DMS153 treated with DMSO at 0.1 percent for 48 hours (cell line): ENCODE measurements at regions not wholly inside any gene's neighbourhood (a gene's known extent, or its start where the extent isn't known, plus 50 kb on each side); places are given as distances from the start of the nearest gene placed in this dataset.

Experiments used
- DNase-seq: peaks from one replicate; lab custom pipeline; 2025; ENCODE audit not compliant: unreplicated experiment; lab: John Stamatoyannopoulos, UW

DNA sequence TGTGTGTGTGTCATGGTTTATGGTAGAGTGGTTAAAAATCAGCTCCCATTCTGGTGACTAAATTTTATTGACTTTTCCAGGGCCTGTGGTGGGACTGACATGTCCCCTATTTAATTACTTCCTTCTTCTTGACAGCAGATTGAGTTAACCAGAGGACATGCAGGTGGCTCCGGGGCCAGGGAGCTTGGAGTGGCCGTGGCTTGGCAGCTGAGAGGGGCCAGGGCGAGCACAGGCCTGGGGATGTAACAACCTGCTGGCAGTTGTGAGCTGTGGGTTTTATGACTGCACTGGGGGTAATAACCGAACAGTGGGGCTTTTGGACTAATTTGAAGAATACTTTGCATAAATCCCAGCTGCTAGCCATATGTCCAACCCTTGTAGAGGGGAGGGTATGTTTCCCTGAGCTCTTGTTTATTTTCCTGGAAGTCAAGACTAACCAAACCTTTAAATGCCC lies 186.0 kb downstream of the MID1IP1 start:
- peak; percentile 1 for DNase-seq

DNA sequence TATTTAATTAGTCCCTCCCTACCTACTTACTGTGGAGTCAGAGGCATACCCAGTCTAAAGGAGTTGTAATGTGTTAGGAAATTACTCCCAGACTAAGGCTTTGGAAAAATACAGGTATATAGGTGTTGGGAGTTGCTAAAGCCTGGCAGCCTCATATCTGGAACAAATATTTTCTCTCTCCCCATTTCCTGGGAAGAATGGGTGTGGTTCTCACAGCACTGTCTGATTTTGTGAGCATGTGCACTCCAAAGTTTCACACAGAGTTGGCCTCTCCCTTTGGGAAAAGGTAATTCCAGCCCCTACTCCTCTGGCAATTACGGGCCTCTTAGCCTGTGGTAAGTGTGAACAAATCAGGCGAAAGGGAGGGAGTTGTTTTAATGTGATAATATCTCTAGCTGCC lies 187.0 kb downstream of the MID1IP1 start:
- DNase-seq = no peak

DNA sequence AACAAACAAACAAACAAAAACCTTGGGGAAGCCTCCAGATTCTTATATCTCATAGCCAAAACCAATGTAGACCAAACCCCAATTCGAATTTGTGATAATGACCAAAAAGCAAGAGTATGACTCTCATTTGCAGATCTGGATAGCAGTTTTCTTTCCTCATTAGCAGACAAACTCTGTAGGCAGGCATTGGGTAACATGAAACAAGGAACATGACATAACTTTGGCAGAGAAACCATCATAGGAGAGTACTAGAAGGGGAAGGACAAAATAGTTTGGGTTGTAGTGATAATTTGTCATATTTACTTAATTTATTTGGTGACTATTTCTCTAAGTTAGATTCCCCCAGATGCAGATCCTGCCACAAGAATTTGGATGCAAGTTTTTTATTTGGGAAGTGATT lies 187.8 kb downstream of the MID1IP1 start:
- DNase-seq = no peak

DNA sequence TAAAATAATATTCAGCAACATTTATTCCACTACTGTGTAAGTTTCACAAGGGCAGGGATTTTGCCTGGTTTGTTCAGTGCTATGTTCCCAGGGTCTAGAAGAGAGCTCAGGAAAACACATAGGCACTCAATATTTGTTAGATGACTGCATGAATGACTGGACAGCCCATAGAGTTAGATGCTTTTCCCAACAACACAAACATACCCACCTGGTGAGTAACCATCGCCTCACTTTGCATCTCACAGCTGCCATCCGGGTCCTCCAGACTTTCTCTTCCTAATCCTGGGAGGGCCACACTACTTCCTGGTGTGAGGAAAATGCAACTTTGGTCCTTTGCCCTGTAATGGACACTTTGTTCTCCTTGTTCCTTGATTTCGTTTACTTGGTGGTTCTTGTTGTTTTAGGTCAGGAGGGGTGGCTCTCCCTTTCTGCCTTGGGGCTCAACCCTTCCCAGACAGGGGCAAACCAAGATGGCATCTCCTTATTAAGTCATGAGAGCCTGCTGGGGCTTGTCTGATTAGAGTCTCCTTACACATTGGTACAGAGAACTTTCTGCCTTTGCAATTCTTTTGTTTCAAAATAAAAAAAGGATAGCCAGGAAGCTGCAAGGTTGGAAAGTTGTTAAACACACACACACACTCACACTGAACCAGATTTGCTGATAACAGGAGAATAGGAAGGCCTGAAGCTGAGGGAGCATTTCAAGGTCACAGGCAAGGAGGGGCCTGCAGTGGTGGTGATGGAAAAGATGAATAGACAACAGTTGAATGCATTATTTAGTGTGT lies 190.6 kb downstream of the MID1IP1 start:
- no peak for DNase-seq

DNA sequence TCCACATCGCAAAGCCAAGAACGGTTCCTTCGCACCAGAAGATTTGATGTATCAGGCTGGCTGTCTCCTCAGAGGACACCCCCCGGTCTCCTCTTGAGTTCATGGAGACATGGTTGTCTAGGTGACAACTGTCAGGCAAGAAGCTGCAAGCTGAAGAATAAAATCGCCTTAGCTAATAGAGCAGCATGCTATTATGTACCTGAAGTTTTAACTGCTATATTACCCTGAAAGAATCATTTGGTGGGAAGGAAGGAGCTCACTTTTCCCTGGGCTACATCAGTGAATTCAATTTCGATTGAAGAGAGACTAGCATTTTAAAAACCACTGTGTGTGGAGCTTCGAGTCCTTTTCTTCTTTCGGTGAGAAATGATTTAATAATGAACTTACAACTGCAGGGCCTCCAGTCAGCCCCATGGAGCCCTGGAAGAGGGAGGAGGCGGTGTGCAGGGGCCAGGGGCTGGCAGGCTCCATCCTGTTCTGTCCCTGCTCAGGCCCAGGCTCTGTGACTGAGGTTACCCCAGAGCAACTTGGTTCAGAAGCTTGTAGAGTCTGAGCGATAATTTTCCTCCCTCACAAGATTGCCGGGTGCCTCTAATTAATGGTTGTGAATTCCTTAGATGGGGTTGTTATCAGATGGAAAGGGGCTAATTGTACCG lies 191.3 kb downstream of the MID1IP1 start:
- DNase-seq = no peak

DNA sequence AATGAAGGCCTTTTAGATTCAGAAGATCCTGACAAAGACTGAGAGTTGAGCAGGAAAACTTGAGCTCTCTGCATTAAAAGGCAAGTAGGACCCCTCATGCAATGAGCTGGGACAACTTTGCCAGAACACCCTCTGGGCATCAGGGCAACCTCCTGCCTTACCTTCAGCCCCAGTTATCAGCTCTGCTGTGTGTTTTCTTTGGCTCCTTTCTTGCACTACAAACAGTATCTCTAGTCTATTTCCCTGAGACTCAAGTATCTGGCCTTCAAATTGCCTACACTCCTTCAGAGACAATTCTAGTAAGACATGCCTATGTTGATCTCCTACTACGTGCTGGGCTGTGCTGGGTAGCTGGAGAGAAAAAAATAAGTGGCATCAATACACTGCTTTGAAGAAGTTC lies 192.2 kb downstream of the MID1IP1 start:
- DNase-seq = no peak

DNA sequence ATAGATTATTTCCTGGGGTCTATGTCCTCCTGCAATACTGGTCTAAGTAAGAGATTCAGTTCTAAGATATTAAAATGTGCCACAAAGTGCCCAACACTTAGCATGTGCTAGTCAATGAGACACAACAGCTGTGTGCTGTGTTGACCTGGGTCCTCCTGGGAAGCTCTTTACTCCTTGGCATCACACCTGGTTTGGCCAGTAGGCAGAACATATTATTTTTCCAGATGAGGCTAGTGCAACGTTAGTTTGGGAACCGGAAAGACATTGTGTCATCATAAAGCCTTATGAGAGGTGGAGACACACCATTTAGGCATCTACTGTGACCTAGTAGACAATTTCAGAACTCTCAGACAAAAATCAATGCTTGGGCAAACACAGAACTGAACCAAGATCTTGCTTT lies 197.8 kb downstream of the MID1IP1 start:
- no peak for DNase-seq

DNA sequence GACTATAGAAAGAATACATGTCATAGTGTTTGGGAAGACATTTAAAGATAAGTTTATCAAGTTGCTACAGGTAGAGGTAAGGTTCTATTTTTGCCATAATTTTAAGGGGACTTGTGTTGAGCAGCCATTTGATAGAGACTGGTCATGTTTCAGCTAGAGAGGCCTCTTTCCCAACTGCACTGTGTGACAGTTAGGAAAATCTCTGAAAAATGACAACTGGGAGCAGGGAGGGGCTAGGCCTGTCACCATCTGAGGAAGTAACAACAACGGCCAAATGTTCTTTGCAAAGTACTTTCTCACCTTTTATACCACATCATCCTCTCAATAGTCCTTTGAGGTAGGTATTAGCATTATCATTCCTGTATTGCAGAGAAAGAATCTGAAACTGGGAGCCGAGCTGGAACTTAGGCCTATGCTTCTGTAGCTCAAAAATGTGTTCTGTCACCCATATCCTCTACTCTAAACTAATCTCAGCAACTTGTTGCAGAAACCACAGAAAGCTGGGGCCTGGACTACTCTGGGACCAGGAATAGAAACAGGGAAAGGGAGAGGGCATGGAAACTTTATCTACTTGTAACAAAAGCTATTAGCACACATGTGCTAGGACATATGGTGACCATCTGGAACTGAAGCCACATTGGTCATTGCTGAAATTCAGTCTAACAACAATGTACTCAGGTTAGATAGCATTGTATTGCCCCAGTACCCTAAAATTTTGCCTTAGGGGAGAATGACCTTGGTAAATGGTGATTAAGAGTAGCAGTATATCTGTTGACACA lies 198.9 kb downstream of the MID1IP1 start:
- no peak for DNase-seq

DNA sequence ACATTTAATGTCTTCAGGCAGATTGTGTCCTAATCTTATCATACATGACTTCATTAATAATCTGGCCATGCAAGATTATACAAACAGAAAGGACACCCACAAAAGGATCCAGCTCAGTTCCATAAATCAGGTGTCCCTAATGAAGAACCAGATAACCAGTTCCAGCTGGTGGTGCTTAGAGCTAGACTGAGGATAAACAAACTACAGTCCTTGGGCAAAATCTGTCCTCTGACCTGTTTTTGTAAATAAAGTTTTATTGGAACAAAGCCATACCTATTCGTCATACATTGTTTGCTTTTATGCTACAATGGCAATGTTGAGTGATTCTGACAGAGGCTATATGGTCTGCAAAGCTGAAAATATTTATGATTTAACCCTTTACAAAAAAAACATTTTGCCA lies 199.5 kb downstream of the MID1IP1 start:
- DNase-seq = no peak

DNA sequence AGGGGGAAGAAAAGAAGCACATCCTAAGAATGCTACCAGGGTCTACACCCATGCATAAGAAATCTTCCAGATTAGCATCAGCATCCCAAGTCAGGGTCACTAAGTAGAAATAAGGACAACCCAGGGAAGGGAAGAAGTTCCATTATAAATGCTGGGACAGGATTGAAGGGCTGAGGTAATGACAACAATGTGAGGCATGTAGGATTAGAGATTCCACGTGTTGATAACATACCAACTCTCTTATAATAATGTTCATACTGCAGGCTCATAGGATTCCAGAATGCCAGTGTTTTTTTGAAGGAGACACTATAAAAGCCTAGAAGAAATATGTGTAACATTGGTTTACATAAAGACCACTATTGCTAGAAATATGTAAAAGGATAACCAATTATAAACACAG lies 201.2 kb downstream of the MID1IP1 start:
- no peak for DNase-seq

DNA sequence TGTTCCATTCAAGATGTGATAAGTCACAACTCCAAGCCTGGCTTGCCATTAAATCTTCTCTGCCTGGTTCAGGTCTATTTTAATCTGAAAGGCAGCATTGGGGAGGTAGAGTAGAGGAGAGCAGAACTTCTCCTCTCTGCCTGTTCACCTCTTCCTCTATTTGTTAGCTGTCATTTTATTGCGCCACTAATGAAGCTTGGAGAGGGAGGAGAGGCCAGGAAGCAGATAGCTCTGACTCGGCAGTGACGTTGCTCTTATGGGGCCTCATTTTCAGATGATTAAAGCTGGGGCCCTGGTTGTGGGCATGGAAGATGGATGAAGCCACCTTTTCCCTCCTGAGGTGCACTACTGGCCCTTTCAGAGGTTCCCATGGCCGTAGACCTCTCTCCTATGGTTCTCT lies 207.3 kb downstream of the MID1IP1 start:
- DNase-seq = no peak

DNA sequence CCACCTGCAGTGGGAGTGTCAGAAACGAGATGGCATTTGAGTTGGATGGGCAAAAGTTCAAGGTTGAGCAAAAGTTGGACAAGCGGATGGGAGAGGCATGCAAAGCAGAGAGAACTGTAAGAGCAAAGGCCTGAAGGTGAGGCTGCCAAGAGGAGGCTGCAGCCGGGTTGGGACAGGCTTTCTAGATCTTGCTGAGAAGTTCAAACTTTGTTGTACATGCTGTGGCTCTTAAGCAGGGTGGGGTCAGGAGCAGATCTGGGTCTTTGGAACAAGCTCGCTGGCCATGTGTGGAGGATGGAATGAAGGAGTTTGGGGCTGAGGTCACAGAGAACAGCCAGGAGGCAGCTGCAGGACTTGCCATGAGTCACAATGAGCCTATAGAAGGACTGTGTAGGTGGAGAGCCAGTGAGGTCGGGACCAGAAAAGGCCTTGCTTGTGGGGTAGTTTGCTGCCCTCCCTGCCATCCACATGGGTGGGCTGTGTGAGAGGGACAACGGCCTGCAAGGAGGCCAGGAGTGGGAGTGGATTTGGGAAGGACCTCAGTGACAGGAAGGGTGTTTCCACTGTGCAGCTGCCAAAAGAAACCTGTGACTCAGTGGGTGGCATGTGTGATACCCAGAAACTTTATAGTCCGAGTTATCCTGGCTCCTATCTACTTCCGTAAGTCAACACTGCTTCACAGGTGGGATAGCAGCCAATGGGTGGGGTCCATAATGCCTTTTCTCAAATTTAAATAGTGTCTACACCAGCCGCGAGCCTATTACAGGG lies 210.4 kb downstream of the MID1IP1 start:
- no peak for DNase-seq

DNA sequence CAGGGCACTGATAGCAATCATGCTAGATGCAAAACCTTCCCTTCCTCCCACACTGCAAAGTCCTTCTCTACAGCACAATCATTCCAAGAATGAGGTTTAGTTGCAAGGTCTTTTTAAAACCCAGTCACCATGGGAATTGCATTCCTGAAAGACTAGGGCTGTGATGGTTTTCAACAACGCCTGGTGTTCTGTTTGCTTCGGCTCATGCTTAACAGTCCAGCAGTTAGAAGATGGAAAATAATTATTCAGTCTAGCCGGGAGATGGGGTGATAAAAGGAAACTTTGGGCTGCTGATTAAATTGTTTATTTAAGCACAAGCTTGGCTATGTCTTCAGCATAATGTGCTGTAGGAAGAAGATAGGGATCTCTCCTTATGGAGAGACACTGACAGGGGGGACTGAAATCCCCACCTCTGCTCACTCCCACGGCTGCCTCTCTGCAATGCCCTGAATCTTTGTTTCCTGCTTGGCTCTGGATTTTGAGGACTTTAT lies 211.4 kb downstream of the MID1IP1 start:
- DNase-seq = no peak

DNA sequence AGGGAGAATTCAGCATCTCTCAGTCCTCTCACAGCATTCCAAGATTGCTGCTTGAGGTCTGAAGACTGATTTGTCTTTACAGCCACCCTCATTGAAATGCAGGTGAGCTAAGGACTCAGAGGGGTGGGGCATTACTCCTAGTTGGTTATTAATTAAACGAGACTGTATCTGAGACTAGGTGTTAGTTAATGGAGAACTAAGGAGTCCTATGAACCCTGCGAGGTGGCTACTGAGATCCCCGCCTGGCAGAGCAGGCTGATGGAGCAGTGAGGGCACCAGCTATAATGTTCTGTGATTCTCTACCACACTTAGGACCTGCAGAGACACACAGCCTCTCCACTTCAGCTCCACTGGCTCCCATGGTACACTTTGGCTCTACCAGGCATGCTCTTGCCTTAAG lies 215.3 kb downstream of the MID1IP1 start:
- DNase-seq = no peak

DNA sequence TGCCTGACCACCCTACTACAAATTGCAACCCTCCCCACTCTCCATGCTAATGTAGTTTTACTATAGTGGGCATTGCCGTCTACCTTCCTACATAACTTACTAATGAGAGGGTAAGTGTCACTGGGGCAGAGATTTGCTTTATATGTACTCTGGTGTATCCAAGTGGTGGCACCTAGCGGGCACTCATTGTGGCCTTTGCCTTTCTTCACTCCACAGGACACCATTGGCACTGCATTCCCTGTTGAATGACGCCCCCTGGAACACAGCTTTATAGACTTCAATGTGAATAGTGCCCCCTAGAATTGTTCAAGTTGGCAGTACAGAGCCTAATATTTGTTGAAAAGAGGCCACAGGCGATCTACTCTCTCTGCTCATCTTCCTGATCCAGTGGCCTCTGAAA lies 215.8 kb downstream of the MID1IP1 start:
- no peak for DNase-seq

DNA sequence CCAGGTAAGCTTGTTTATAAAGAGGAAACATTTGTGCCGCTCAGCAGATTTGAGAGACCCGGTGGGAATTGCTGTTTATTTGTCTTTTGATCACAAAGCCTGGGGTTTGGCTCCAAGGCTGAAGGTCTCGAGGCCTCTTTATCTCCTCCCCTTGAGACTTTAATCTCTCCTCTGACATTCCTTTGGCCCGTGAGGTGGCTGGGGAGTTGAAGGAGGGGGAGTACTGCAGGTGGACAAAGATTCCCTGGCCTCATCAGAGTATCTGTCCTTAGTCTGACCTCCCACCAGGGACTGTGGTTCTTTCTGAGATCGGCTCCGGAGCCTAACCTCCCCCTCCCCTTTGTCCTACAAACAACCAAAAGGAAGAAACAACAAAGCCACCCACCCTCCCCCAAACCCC lies 216.5 kb downstream of the MID1IP1 start:
- DNase-seq = no peak

DNA sequence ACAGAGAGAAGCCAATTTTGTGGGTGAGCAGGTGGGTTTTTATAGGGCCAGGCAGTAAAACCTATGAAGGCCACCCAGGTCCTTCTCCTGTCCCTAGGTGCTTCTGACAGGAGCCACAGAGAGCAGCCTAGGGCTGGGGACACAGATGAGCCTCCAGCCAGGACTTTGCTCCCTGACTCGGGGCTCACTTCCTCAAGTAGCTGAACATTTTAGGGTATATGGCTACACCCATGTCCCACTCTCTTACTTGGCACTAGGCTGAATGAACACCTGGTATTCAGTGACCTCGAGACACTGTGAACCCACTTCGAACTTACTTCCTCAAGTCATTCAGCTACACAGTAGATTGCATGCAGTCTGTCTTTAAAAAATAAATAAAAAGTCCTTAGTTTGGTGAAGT lies 217.3 kb downstream of the MID1IP1 start:
- no peak for DNase-seq

DNA sequence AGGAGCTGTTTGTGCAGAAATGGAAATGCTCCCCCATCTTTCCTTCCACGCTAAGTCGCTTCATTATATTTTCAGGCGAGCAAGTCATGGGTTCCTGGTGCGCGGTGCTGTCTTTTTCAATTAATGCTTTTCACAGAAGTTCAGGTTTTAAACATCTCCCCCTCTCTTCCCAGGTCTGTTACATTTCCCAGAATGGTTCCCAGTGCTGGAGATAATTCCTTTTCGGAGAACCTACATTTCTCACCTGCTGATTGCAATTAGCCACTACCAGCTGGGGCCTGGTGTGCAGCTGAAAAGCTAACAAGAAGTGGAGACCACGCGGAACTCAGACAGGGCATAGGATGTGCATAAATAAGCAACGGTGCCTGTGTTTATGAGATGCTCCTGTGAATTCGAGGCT lies 217.8 kb downstream of the MID1IP1 start:
- DNase-seq = no peak

DNA sequence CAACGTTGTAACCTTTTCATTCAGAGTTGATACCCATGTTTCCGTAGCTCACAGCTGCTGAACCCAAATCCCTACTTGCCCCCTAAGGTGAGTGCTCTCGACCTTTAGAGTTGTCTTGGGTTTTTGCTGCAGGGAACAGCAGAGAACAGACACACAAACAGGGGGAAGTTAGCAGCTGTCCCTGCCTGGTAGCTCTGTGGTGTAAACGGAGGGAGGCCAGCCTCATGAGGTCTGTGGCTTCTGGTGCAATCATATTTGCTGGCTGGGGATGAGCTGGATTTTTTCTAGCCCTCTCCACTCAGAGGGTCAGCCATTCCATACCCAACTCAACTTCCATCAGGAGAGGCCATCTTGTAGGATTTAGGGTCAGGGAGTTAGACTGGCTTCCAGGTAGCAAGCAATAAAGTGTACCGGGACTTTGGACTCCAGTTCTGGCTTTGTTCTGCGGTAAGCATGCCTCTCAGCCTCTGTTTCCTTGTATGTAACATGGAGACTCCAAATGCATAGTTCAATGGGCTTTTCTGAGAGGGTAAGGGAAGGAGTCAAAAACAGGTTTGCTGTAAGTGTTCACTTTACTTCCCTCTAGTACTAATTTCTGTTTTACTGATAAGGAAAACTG lies 218.9 kb downstream of the MID1IP1 start:
- DNase-seq = no peak

DNA sequence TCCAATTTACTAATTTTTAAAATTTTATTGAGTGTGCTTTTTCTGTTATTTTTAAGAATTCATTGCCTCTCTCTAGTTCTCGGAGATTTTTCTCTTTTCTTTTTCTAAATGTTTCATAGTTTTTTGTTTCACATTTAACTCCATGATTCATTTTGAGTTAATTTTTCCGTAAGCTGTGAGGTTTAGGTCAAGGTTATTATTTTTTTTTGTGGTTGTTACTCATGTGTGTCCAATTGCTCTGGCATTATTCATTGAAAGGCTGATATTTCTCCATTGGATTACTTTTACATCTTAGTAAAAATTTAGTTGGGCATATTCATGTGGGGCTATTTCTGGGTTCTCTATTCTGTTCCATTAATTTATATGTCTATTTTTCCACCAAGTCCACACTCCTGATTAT lies 220.8 kb downstream of the MID1IP1 start:
- DNase-seq = no peak

DNA sequence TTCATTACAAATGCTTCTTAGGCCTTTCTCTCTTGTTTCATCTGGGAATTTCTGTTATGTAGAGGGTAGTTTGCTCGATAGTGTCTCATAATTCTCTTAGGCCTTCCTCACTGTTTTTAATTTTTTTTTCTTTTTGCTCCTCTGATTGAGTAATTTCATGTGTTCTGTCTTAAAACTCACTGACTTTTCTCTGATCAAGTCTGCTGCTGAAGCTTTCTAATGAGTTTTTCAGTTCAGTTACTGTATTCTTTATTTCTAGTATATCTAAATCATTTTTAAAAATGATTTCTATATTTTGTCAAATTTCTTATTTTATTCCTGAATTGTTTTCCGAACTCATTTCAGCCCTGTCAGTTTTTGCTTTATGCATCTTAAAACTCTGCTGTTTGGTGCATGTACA lies 228.0 kb downstream of the MID1IP1 start:
- DNase-seq = no peak
